Stimulated activated CD4-positive, alpha-beta T cell treated with anti-CD3 and anti-CD28 coated beads, Interleukin-4, amount 100 ng/mL, for 1 hour (primary cell): ENCODE measurements at regions not wholly inside any gene's neighbourhood (a gene's known extent, or its start where the extent isn't known, plus 50 kb on each side); places are given as distances from the start of the nearest gene placed in this dataset.
"Not testable (repeated sequence)": the region's sequence is repeated elsewhere in the genome, so short reads cannot be mapped to it uniquely, and the experiment has no call there.

Experiments used
- DNase-seq: peaks from one replicate; pipeline ENCODE4 v3.0.0-alpha.2; 2020

GRCh38 chr13:44311011-44311780 lies 62.4 kb upstream of the SERP2 start:
- no peak for DNase-seq

- DNase-seq = no peak
Measured at GRCh38 chr13:44312131-44312530, 61.5 kb upstream of the SERP2 start.

GRCh38 chr13:44312834-44313551 lies 60.6 kb upstream of the SERP2 start:
- DNase-seq = no peak

GRCh38 chr13:44313674-44314073 lies 60.0 kb upstream of the SERP2 start:
- DNase-seq = no peak

GRCh38 chr13:44314160-44314559 lies 59.5 kb upstream of the SERP2 start:
- DNase-seq = not testable (repeated sequence)

- DNase-seq = no peak
Measured at GRCh38 chr13:44317752-44318151, 55.9 kb upstream of the SERP2 start.

GRCh38 chr13:44318161-44318560 lies 55.5 kb upstream of the SERP2 start:
- DNase-seq = no peak

GRCh38 chr13:44320611-44321010 lies 53.0 kb upstream of the SERP2 start:
- DNase-seq = no peak

- DNase-seq = no peak
Measured at GRCh38 chr13:44321961-44322360, 51.7 kb upstream of the SERP2 start.

GRCh38 chr13:44322928-44323327 lies 50.7 kb upstream of the SERP2 start:
- DNase-seq = no peak

- no peak for DNase-seq
Measured at GRCh38 chr13:44323754-44324153, 49.9 kb upstream of the SERP2 start.
